Kidney (tissue), 13 donors: ENCODE measurements at regions not wholly inside any gene's neighbourhood (a gene's known extent, or its start where the extent isn't known, plus 50 kb on each side); places are given as distances from the start of the nearest gene placed in this dataset.

Source experiments
- DNase-seq, 5 donors: peaks; one replicate each; pipeline ENCODE4 v3.0.0-alpha.2; 2013 to 2020
- FAIRE-seq: peaks from 2 replicates; lab custom pipeline; 2012; peaks lifted over from hg19 to GRCh38; lab: Jason Lieb, UNC
- H3K27ac ChIP-seq, 2 donors: one replicate each; pipeline ENCODE4 v1.7.0; 2013; ENCODE audit warnings: low read depth in 2 of 2, low read length in 2 of 2, inconsistent platforms in 1 of 2
- H3K27me3 ChIP-seq: one replicate; pipeline ENCODE4 v1.7.1; 2013; ENCODE audit warnings: low read length, inconsistent platforms; ENCODE audit not compliant: control insufficient read depth, insufficient read depth
- H3K36me3 ChIP-seq, 3 donors: one replicate each; pipeline versions ENCODE4 v1.7.0 to v1.7.1; 2013; ENCODE audit warnings: low read length in 3 of 3, control low read depth in 1 of 3, inconsistent platforms in 1 of 3; ENCODE audit not compliant: insufficient read depth in 3 of 3, control insufficient read depth in 2 of 3
- H3K4me1 ChIP-seq, 3 donors: one replicate each; pipeline versions ENCODE4 v1.7.0 to v1.7.1; 2013; ENCODE audit warnings: low read length in 3 of 3, inconsistent platforms in 1 of 3, low read depth in 1 of 3; ENCODE audit not compliant: control insufficient read depth in 2 of 3, insufficient read depth in 2 of 3
- H3K4me3 ChIP-seq, 3 donors: one replicate each; pipeline versions ENCODE4 v1.7.0 to v1.8.1; 2013; ENCODE audit warnings: low read length in 3 of 3, control low read depth in 1 of 3, inconsistent platforms in 1 of 3
- H3K9ac ChIP-seq, 3 donors: one replicate each; pipeline versions ENCODE4 v1.7.0 to v1.7.1; 2013; ENCODE audit warnings: low read length in 3 of 3, control low read depth in 1 of 3, inconsistent platforms in 1 of 3
- H3K9me3 ChIP-seq, 3 donors: one replicate each; pipeline versions ENCODE4 v1.7.0 to v1.7.1; 2013; ENCODE audit warnings: low read length in 3 of 3, control low read depth in 1 of 3, inconsistent platforms in 1 of 3; ENCODE audit not compliant: control insufficient read depth in 2 of 3, insufficient read depth in 1 of 3
- intact Hi-C: fragments of 100-400 bp; cut with DNase I; formaldehyde crosslinking; loops from one replicate; pipeline ENCODE4 v1.11.1; 2022
- TF ChIP-seq, protein P1 (sequence below): IDR thresholded peaks from 3 replicates; pipeline ENCODE4 v1.5.1; 2012; ENCODE audit warnings: mild to moderate bottlenecking, moderate library complexity, borderline replicate concordance; ENCODE audit not compliant: insufficient read depth; ENCODE audit errors: extremely low read depth
- donor health status: control.
- donor health status: control.
- donor health status: control.
- donor health status: control.
- donor health status: control.
- donor health status: DM: yes; HTN: yes; CAD: no.
- donor health status: Normal renal cell carcinoma (clear cell type).

DNA sequence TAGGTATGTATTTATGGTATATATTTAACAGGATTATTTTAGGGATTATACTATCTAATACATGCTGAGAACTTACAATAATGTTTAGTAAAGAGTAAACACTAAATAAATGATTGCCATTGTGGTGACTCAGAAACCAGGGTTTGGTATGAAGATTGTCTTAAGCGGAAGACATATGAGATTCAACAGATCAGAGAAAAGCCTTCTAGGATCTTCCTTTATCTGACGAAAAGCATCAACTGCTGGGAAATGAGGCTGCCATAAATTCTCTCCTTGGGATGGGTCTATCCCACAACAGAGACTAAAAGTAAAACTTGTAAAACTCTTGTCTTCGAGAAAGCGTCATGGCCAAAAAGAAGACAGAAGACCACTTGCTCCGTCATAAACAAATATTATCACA lies 1352.2 kb upstream of the EPHA6 start:
- FAIRE-seq = no peak
- H3K4me3 ChIP-seq = no peak overlapping the region
- no peaks in the 10 kb centered on the region for H3K36me3 ChIP-seq
- H3K27me3 ChIP-seq = no peaks in the 10 kb centered on the region
- H3K9ac ChIP-seq = no peak overlapping the region
- no peak overlapping the region for H3K27ac ChIP-seq
- intact Hi-C loops = no loop called here
- TF ChIP-seq, protein P1, sequence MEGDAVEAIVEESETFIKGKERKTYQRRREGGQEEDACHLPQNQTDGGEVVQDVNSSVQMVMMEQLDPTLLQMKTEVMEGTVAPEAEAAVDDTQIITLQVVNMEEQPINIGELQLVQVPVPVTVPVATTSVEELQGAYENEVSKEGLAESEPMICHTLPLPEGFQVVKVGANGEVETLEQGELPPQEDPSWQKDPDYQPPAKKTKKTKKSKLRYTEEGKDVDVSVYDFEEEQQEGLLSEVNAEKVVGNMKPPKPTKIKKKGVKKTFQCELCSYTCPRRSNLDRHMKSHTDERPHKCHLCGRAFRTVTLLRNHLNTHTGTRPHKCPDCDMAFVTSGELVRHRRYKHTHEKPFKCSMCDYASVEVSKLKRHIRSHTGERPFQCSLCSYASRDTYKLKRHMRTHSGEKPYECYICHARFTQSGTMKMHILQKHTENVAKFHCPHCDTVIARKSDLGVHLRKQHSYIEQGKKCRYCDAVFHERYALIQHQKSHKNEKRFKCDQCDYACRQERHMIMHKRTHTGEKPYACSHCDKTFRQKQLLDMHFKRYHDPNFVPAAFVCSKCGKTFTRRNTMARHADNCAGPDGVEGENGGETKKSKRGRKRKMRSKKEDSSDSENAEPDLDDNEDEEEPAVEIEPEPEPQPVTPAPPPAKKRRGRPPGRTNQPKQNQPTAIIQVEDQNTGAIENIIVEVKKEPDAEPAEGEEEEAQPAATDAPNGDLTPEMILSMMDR = no peak
- no peaks in the 10 kb centered on the region for H3K9me3 ChIP-seq
- H3K4me1 ChIP-seq = no peaks in the 10 kb centered on the region
- no peak for DNase-seq

DNA sequence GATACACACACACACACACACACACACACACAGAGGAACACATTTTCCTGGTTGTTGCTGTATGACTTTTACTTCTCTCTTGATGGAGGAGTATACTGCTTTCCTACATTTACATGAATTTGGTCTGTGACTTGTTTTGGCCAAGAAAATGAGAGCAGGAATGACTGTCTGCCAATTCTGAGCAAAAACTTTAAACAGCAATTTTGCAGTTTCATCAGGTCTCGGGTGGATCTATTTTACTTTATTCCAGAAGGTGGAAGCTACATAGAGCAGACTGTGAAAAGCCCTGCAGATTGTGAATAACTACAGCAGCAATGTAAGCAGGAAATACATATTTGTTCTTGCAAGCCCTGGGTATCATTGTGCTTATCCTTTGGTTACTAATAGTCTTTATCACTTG lies 1350.0 kb upstream of the EPHA6 start:
- TF ChIP-seq, protein P1 = no peak
- FAIRE-seq = no peak

DNA sequence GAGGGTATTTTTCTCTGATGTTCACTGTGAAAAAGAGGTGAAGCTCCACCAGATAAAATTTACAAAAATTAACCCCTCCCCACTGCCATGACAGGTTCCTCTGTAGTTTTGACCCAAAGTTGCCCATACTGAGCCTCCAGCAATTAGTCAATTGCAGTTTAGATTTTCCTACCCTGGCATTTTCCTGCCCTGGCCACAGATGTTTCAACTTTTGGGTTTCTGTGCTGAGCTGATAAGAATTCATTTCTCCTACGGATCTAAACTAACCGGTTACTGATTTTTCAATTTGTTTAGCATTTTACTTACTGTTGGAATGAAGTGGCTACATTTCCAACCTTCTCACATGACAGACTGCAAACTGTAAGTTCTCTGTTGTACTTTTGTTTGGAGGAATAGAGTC lies 1346.1 kb upstream of the EPHA6 start:
- no peak for FAIRE-seq
- no peak overlapping the region for H3K9ac ChIP-seq
- TF ChIP-seq, protein P1 = no peak
- H3K27me3 ChIP-seq = no peaks in the 10 kb centered on the region
- DNase-seq = no peak
- no peaks in the 10 kb centered on the region for H3K4me1 ChIP-seq
- no peak overlapping the region for H3K4me3 ChIP-seq
- intact Hi-C loops = no loop called here
- H3K36me3 ChIP-seq = no peaks in the 10 kb centered on the region
- H3K27ac ChIP-seq = no peak overlapping the region
- no peaks in the 10 kb centered on the region for H3K9me3 ChIP-seq

More for the DNA sequence above, 1350.0 kb upstream of the EPHA6 start:
- no peaks in the 10 kb centered on the region for H3K4me1 ChIP-seq
- H3K36me3 ChIP-seq = no peaks in the 10 kb centered on the region
- H3K27ac ChIP-seq = no peak overlapping the region
- H3K4me3 ChIP-seq = no peak overlapping the region
- no peak for DNase-seq
- intact Hi-C loops = no loop called here
- no peaks in the 10 kb centered on the region for H3K9me3 ChIP-seq
- no peaks in the 10 kb centered on the region for H3K27me3 ChIP-seq
- no peak overlapping the region for H3K9ac ChIP-seq

GRCh38 chr3:95474338-95474737 lies 1340.1 kb upstream of the EPHA6 start:
- no peaks in the 10 kb centered on the region for H3K4me1 ChIP-seq
- H3K27me3 ChIP-seq = no peaks in the 10 kb centered on the region
- intact Hi-C loops = no loop called here
- TF ChIP-seq, protein P1 = no peak
- H3K9me3 ChIP-seq = no peaks in the 10 kb centered on the region
- H3K9ac ChIP-seq = no peak overlapping the region
- no peak for DNase-seq
- H3K4me3 ChIP-seq = no peak overlapping the region
- no peak for FAIRE-seq
- H3K36me3 ChIP-seq = no peaks in the 10 kb centered on the region
- H3K27ac ChIP-seq = no peak overlapping the region
